Thymus (tissue), 11 donors: ENCODE measurements at regions not wholly inside any gene's neighbourhood (a gene's known extent, or its start where the extent isn't known, plus 50 kb on each side); places are given as distances from the start of the nearest gene placed in this dataset.
"Not testable (repeated sequence)": the region's sequence is repeated elsewhere in the genome, so short reads cannot be mapped to it uniquely, and the experiment has no call there.

ENCODE experiments used
- DNase-seq, 9 donors: peaks; one replicate each; pipeline ENCODE4 v3.0.0-alpha.2; 2013; ENCODE audit warnings: low spot score in 9 of 9, low read depth in 6 of 9, missing footprints in 1 of 9
- H3K27ac ChIP-seq, 2 donors: one replicate each; pipeline ENCODE4 v1.5.1; 2013; ENCODE audit warnings: control low read depth in 1 of 2, low read depth in 1 of 2, low read length in 1 of 2, mild to moderate bottlenecking in 1 of 2, moderate library complexity in 1 of 2
- H3K27me3 ChIP-seq, 2 donors: one replicate each; pipeline ENCODE4 v1.5.1; 2013; ENCODE audit warnings: low read length in 1 of 2; ENCODE audit not compliant: control insufficient read depth in 2 of 2, insufficient read depth in 1 of 2
- H3K36me3 ChIP-seq, 2 donors: one replicate each; pipeline ENCODE4 v1.5.1; 2013; ENCODE audit warnings: low read length in 1 of 2, mild to moderate bottlenecking in 1 of 2, moderate library complexity in 1 of 2; ENCODE audit not compliant: control insufficient read depth in 2 of 2, insufficient read depth in 2 of 2
- H3K4me1 ChIP-seq, 2 donors: one replicate each; pipeline ENCODE4 v1.5.1; 2013; ENCODE audit warnings: low read length in 2 of 2; ENCODE audit not compliant: control insufficient read depth in 2 of 2, insufficient read depth in 2 of 2
- H3K4me3 ChIP-seq, 2 donors: one replicate each; pipeline ENCODE4 v1.5.1; 2013; ENCODE audit warnings: low read length in 2 of 2, control low read depth in 1 of 2, mild to moderate bottlenecking in 1 of 2
- H3K9me3 ChIP-seq, 2 donors: one replicate each; pipeline ENCODE4 v1.5.1; 2013; ENCODE audit warnings: low read length in 1 of 2, mild to moderate bottlenecking in 1 of 2; ENCODE audit not compliant: control insufficient read depth in 2 of 2, insufficient read depth in 1 of 2
- WGBS: extraction: QIAGEN DNeasy Blood & Tissue Kit; methylation state at CpG from one replicate; pipeline ENCODE4 v1.1.7; 2013; 5-methylcytosine and 5-hydroxymethylcytosine counted together
- donor health status: healthy.

- WGBS, result 25% methylated on average over 15 of the region's 15 CpGs
- peaks cover 23 to 44% of the 10 kb centered on the region in 2 donors for H3K27me3 ChIP-seq
- no peak overlapping the region for H3K4me3 ChIP-seq
- H3K27ac ChIP-seq, result no peak overlapping the region
- no peaks in the 10 kb centered on the region for H3K9me3 ChIP-seq
- H3K4me1 ChIP-seq, result no peaks in the 10 kb centered on the region
- no peaks in the 10 kb centered on the region for H3K36me3 ChIP-seq
- DNase-seq, result no peak
These were observed 106.1 kb downstream of the TFAP2C start for GRCh38 chr20:56735084-56735642.

GRCh38 chr20:56736285-56736857 lies 107.3 kb downstream of the TFAP2C start:
- H3K36me3 ChIP-seq, result no peaks in the 10 kb centered on the region
- no peak overlapping the region for H3K4me3 ChIP-seq
- H3K27me3 ChIP-seq, result peaks cover 23 to 44% of the 10 kb centered on the region in 2 donors
- no peak for DNase-seq
- no peaks in the 10 kb centered on the region for H3K4me1 ChIP-seq
- 9% methylated on average over 10 of the region's 10 CpGs for WGBS
- no peaks in the 10 kb centered on the region for H3K9me3 ChIP-seq
- H3K27ac ChIP-seq, result no peak overlapping the region

- not testable (repeated sequence) for H3K36me3 ChIP-seq, H3K9me3 ChIP-seq, H3K4me1 ChIP-seq, H3K4me3 ChIP-seq, DNase-seq, H3K27ac ChIP-seq
- 93% methylated on average over 4 of the region's 4 CpGs for WGBS
- peaks cover 0 to 13% of the 10 kb centered on the region in 2 donors for H3K27me3 ChIP-seq
These were observed 115.3 kb downstream of the TFAP2C start for GRCh38 chr20:56744325-56744821.

GRCh38 chr20:56748476-56749377 lies 119.6 kb downstream of the TFAP2C start:
- no peaks in the 10 kb centered on the region for H3K9me3 ChIP-seq
- 60% methylated on average over 8 of the region's 8 CpGs for WGBS
- H3K4me3 ChIP-seq, result no peak overlapping the region
- H3K27me3 ChIP-seq, result peaks cover 4 to 35% of the 10 kb centered on the region in 2 donors
- H3K27ac ChIP-seq, result no peak overlapping the region
- no peaks in the 10 kb centered on the region for H3K4me1 ChIP-seq
- DNase-seq, result no peak
- H3K36me3 ChIP-seq, result no peaks in the 10 kb centered on the region

- H3K27me3 ChIP-seq, result peaks cover 4 to 35% of the 10 kb centered on the region in 2 donors
- WGBS, result 40% methylated on average over 17 of the region's 17 CpGs
- no peak for DNase-seq
These were observed 121.3 kb downstream of the TFAP2C start for GRCh38 chr20:56750430-56750829.

GRCh38 chr20:56752274-56752673 lies 123.2 kb downstream of the TFAP2C start:
- peaks cover 4 to 35% of the 10 kb centered on the region in 2 donors for H3K27me3 ChIP-seq
- no peaks in the 10 kb centered on the region for H3K9me3 ChIP-seq
- WGBS, result 53% methylated on average over 8 of the region's 8 CpGs
- no peaks in the 10 kb centered on the region for H3K4me1 ChIP-seq
- H3K36me3 ChIP-seq, result no peaks in the 10 kb centered on the region
- no peak overlapping the region for H3K4me3 ChIP-seq
- DNase-seq, result no peak
- no peak overlapping the region for H3K27ac ChIP-seq

More at GRCh38 chr20:56750430-56750829, 121.3 kb downstream of the TFAP2C start:
- Histone ChIP-seq H3K27ac (no peak overlapping the region), H3K36me3 (no peaks in the 10 kb centered on the region), H3K9me3 (no peaks in the 10 kb centered on the region), H3K4me1 (no peaks in the 10 kb centered on the region), H3K4me3 (no peak overlapping the region)

- 79% methylated on average over 3 of the region's 3 CpGs for WGBS
- Histone ChIP-seq H3K36me3 (no peaks in the 10 kb centered on the region), H3K4me1 (no peaks in the 10 kb centered on the region), H3K9me3 (peaks cover 0 to 1% of the 10 kb centered on the region in 2 donors), H3K27me3 (peaks cover 0 to 21% of the 10 kb centered on the region in 2 donors), H3K4me3 (no peak overlapping the region), H3K27ac (no peak overlapping the region)
- no peak for DNase-seq
These were observed 126.1 kb downstream of the TFAP2C start for GRCh38 chr20:56755201-56755600.

- H3K9me3 ChIP-seq, H3K4me3 ChIP-seq, DNase-seq, H3K27ac ChIP-seq, H3K36me3 ChIP-seq, H3K27me3 ChIP-seq, H3K4me1 ChIP-seq: not testable (repeated sequence)
- WGBS, result 97% methylated on average over 5 of the region's 5 CpGs
These were observed 127.6 kb downstream of the TFAP2C start for GRCh38 chr20:56756658-56757057.

GRCh38 chr20:56758706-56759105 lies 129.6 kb downstream of the TFAP2C start:
- H3K4me3 ChIP-seq, result no peak overlapping the region
- no peak for DNase-seq
- H3K36me3 ChIP-seq, result no peaks in the 10 kb centered on the region
- H3K9me3 ChIP-seq, result peaks cover 0 to 1% of the 10 kb centered on the region in 2 donors
- WGBS, result 94% methylated on average over 3 of the region's 3 CpGs
- no peaks in the 10 kb centered on the region for H3K4me1 ChIP-seq
- no peak overlapping the region for H3K27ac ChIP-seq
- no peaks in the 10 kb centered on the region for H3K27me3 ChIP-seq
